Neuronal stem cell (in vitro differentiated cells): ENCODE measurements at regions not wholly inside any gene's neighbourhood (a gene's known extent, or its start where the extent isn't known, plus 50 kb on each side); places are given as distances from the start of the nearest gene placed in this dataset.

Experiments
- DNase-seq: peaks from one replicate; pipeline ENCODE4 v3.0.0-alpha.2; 2013; ENCODE audit warnings: low spot score
- H2AFZ ChIP-seq: one replicate; pipeline ENCODE4 v1.6.1; 2013; ENCODE audit warnings: mild to moderate bottlenecking, low read length, inconsistent platforms
- H2AK5ac ChIP-seq: 2 replicates; pipeline ENCODE4 v1.6.1; 2013; ENCODE audit warnings: low read depth, mild to moderate bottlenecking, inconsistent platforms, low read length, moderate library complexity, mixed read lengths
- H2BK120ac ChIP-seq: 2 replicates; pipeline ENCODE4 v1.6.1; 2013; ENCODE audit warnings: low read depth, mild to moderate bottlenecking, inconsistent platforms, low read length, moderate library complexity, mixed read lengths
- H2BK12ac ChIP-seq: one replicate; pipeline ENCODE4 v1.6.1; 2013; ENCODE audit warnings: low read length, inconsistent platforms
- H2BK15ac ChIP-seq: 2 replicates; pipeline ENCODE4 v1.6.1; 2013; ENCODE audit warnings: mild to moderate bottlenecking, low read length, inconsistent platforms, mixed read lengths
- H2BK5ac ChIP-seq: one replicate; pipeline ENCODE4 v1.6.1; 2013; ENCODE audit warnings: inconsistent platforms, mild to moderate bottlenecking, low read length, moderate library complexity
- H3K14ac ChIP-seq: one replicate; pipeline ENCODE4 v1.6.1; 2013; ENCODE audit warnings: low read length, inconsistent platforms
- H3K18ac ChIP-seq: 2 replicates; pipeline ENCODE4 v1.6.1; 2013; ENCODE audit warnings: low read length, inconsistent platforms
- H3K23ac ChIP-seq: 2 replicates; pipeline ENCODE4 v1.6.1; 2013; ENCODE audit warnings: low read depth, mild to moderate bottlenecking, mixed read lengths, low read length, inconsistent platforms; ENCODE audit not compliant: poor library complexity
- H3K27ac ChIP-seq: replicated peaks from 3 replicates; pipeline ENCODE4 v1.5.1; 2013; ENCODE audit warnings: low read length, inconsistent platforms
- H3K27me3 ChIP-seq, 3 experiments: 2 replicates each; pipeline ENCODE4 v1.6.1; 2013; ENCODE audit warnings: low read length in 3 of 3, mild to moderate bottlenecking in 2 of 3, inconsistent platforms in 1 of 3, low read depth in 1 of 3, mixed read lengths in 1 of 3, moderate library complexity in 1 of 3; ENCODE audit not compliant: control insufficient read depth in 3 of 3, insufficient read depth in 3 of 3
- H3K36me3 ChIP-seq, 2 donors: replicated peaks in 1 of 2; 2 replicates each; pipeline ENCODE4 v1.6.1; 2013; ENCODE audit warnings: low read length in 2 of 2; ENCODE audit not compliant: control insufficient read depth in 2 of 2, insufficient read depth in 2 of 2
- H3K4ac ChIP-seq: 2 replicates; pipeline ENCODE4 v1.6.1; 2013; ENCODE audit warnings: inconsistent platforms, mild to moderate bottlenecking, low read length, moderate library complexity
- H3K4me1 ChIP-seq, 2 donors: 1 replicate in 1 of 2; 2 replicates in 1 of 2; pipeline ENCODE4 v1.6.1; 2013; ENCODE audit warnings: low read length in 2 of 2, low read depth in 1 of 2; ENCODE audit not compliant: control insufficient read depth in 2 of 2, insufficient read depth in 1 of 2
- H3K4me2 ChIP-seq: one replicate; pipeline ENCODE4 v1.6.1; 2013; ENCODE audit warnings: mild to moderate bottlenecking, low read length, inconsistent platforms; ENCODE audit not compliant: insufficient read depth, poor library complexity, severe bottlenecking
- H3K4me3 ChIP-seq, 2 donors: 2 replicates each; pipeline ENCODE4 v1.5.1; 2013; ENCODE audit warnings: low read length in 2 of 2, mild to moderate bottlenecking in 2 of 2, inconsistent platforms in 1 of 2, moderate library complexity in 1 of 2
- H3K79me1 ChIP-seq: one replicate; pipeline ENCODE4 v1.6.1; 2013; ENCODE audit warnings: low read depth, mild to moderate bottlenecking, inconsistent platforms, low read length, moderate library complexity
- H3K9ac ChIP-seq: one replicate; pipeline ENCODE4 v1.6.1; 2013; ENCODE audit warnings: mild to moderate bottlenecking, low read depth, low read length, inconsistent platforms; ENCODE audit not compliant: poor library complexity
- H3K9me3 ChIP-seq, 2 donors: replicated peaks in 1 of 2; 2 replicates each; pipeline versions ENCODE3 to v1.6.1; 2013; ENCODE audit warnings: low read length in 2 of 2, mild to moderate bottlenecking in 2 of 2, inconsistent platforms in 1 of 2, low read depth in 1 of 2, mixed read lengths in 1 of 2, moderate library complexity in 1 of 2; ENCODE audit not compliant: control insufficient read depth in 2 of 2, insufficient read depth in 1 of 2
- H4K8ac ChIP-seq: one replicate; pipeline ENCODE4 v1.6.1; 2013; ENCODE audit warnings: low read depth, mild to moderate bottlenecking, inconsistent platforms, low read length, moderate library complexity
- H4K91ac ChIP-seq: one replicate; pipeline ENCODE4 v1.6.1; 2013; ENCODE audit warnings: low read length, low read depth, mild to moderate bottlenecking, inconsistent platforms; ENCODE audit not compliant: poor library complexity
- WGBS, 2 donors: extraction: QIAGEN DNeasy Blood & Tissue Kit; methylation state at CpG; one replicate each; pipeline ENCODE4 v1.1.7; 2013; ENCODE audit warnings: missing lambda C conversion rate in 2 of 2, mixed read lengths in 1 of 2; ENCODE audit not compliant: insufficient read length in 2 of 2, insufficient replicate concordance in 1 of 2; ENCODE audit errors: extremely low coverage in 2 of 2; 5-methylcytosine and 5-hydroxymethylcytosine counted together

GRCh38 chr1:193697776-193698175, 511.4 kb upstream of the B3GALT2 start:
- WGBS, 2 donors: no CpG with 5 or more reads among the region's 3 CpGs
- no peak overlapping the region for H4K91ac ChIP-seq
- no peak overlapping the region for H3K18ac ChIP-seq
- no peak overlapping the region for H2AFZ ChIP-seq
- no peak overlapping the region for H4K8ac ChIP-seq
- H3K9me3 ChIP-seq: no peaks in the 10 kb centered on the region
- H2BK15ac ChIP-seq: no peak overlapping the region
- no peak overlapping the region for H2AK5ac ChIP-seq
- H3K14ac ChIP-seq: no peak overlapping the region
- no peaks in the 10 kb centered on the region for H3K27me3 ChIP-seq
- H3K79me1 ChIP-seq: no peaks in the 10 kb centered on the region
- no peak for DNase-seq
- H2BK5ac ChIP-seq: no peak overlapping the region
- no peak overlapping the region for H3K9ac ChIP-seq
- H3K4me3 ChIP-seq: no peak overlapping the region
- no peak overlapping the region for H2BK120ac ChIP-seq
- H3K36me3 ChIP-seq: no peaks in the 10 kb centered on the region
- H3K23ac ChIP-seq: no peak overlapping the region
- no peak overlapping the region for H2BK12ac ChIP-seq
- no peak overlapping the region for H3K4ac ChIP-seq
- peaks cover 2 to 22% of the 10 kb centered on the region in 2 donors for H3K4me1 ChIP-seq
- no peak overlapping the region for H3K4me2 ChIP-seq
- no peak overlapping the region for H3K27ac ChIP-seq

DNA sequence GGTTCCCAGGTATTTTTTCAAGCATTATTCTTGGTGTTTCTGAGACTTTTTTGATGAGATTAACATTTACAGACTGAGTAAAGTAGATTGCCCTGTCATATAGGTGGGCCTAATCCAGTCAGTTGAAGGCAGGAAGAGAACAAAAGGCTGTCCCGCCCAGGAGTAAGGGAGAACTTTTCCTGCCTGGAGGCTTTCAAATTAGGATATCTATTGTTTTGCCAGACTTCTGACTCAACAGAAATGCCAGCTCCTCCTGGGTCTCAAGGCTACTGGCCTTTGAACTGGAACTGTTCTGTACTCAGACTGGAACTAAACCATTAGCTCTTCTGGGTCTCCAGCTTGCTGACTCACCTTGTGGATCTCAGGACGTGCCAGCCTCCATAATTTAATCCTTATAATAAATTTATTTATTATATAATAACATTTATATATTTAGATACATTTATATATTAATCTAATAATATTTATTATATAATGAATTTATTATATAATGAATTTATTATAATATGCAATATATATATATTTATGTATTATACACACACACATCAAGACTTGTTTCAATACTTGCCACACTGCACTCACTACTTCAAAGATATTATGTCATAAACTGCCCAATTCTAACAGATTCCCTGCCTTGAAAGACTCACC, 510.8 kb upstream of the B3GALT2 start:
- no peak overlapping the region for H2BK12ac ChIP-seq
- no peak overlapping the region for H2BK15ac ChIP-seq
- no peak overlapping the region for H4K91ac ChIP-seq
- no CpG with 5 or more reads among the region's 2 CpGs for WGBS, 2 donors
- H2BK5ac ChIP-seq: no peak overlapping the region
- H2BK120ac ChIP-seq: no peak overlapping the region
- no peak overlapping the region for H2AK5ac ChIP-seq
- no peak overlapping the region for H3K27ac ChIP-seq
- no peak overlapping the region for H3K18ac ChIP-seq
- no peak overlapping the region for H3K4me3 ChIP-seq
- no peak overlapping the region for H3K23ac ChIP-seq
- H3K9me3 ChIP-seq: no peaks in the 10 kb centered on the region
- no peak overlapping the region for H4K8ac ChIP-seq
- H3K79me1 ChIP-seq: no peaks in the 10 kb centered on the region
- H3K4ac ChIP-seq: no peak overlapping the region
- no peak overlapping the region for H3K4me2 ChIP-seq
- no peaks in the 10 kb centered on the region for H3K36me3 ChIP-seq
- H3K4me1 ChIP-seq: peaks cover 2 to 17% of the 10 kb centered on the region in 2 donors
- DNase-seq: no peak
- no peak overlapping the region for H3K9ac ChIP-seq
- no peak overlapping the region for H2AFZ ChIP-seq
- no peaks in the 10 kb centered on the region for H3K27me3 ChIP-seq
- H3K14ac ChIP-seq: no peak overlapping the region

DNA sequence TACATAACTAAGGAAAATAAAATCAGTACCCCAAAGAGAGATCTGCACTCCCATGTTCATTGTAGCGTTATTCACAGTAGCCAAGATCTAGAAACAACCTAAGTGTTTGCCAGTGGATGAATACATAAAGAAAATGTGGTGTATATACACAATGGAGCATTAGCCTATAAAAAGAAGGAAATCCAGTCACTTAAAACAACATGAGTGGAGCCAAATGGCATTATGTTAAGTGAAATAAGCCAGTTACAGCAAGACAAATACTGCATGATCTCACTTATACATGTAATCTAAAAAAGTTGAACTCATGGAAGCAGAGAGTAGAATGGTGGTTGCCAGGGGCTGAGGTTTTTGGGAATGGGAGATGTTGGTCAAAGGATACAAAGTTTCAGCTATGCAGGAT, 508.3 kb upstream of the B3GALT2 start:
- no peak overlapping the region for H4K8ac ChIP-seq
- H4K91ac ChIP-seq: no peak overlapping the region
- H2BK12ac ChIP-seq: no peak overlapping the region
- WGBS, 2 donors: no CpG with 5 or more reads among the region's 1 CpG
- no peak overlapping the region for H2AK5ac ChIP-seq
- H2BK120ac ChIP-seq: no peak overlapping the region
- no peak overlapping the region for H2BK5ac ChIP-seq
- no peaks in the 10 kb centered on the region for H3K9me3 ChIP-seq
- no peak overlapping the region for H2AFZ ChIP-seq
- no peaks in the 10 kb centered on the region for H3K36me3 ChIP-seq
- H3K9ac ChIP-seq: no peak overlapping the region
- no peaks in the 10 kb centered on the region for H3K27me3 ChIP-seq
- no peak overlapping the region for H3K4me3 ChIP-seq
- H3K4me2 ChIP-seq: no peak overlapping the region
- no peak overlapping the region for H3K23ac ChIP-seq
- H3K79me1 ChIP-seq: no peaks in the 10 kb centered on the region
- H3K14ac ChIP-seq: no peak overlapping the region
- no peak overlapping the region for H3K27ac ChIP-seq
- H3K4me1 ChIP-seq: no peaks in the 10 kb centered on the region
- no peak for DNase-seq
- H2BK15ac ChIP-seq: no peak overlapping the region
- no peak overlapping the region for H3K18ac ChIP-seq
- no peak overlapping the region for H3K4ac ChIP-seq

DNA sequence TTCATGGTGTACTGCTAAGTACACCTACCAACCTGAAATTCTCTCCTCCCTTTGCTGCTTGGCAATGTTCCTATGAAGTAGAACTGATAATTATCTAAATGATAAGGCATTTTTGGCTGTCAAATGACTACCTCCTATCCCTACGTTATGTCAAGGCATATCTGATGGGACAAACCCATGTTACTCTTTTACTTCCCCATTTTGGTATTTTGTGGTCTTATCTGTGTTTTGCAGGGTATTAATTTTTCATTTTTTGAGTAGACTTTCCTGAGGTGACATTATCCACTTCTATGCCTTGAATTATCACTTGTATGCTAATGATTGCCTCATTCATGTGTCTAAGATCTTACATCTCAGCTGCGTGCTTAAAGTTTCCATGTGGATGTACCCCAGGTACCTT, 499.6 kb upstream of the B3GALT2 start:
- no peaks in the 10 kb centered on the region for H3K4me1 ChIP-seq
- no peak overlapping the region for H2BK5ac ChIP-seq
- no peak overlapping the region for H3K18ac ChIP-seq
- no peak overlapping the region for H3K4ac ChIP-seq
- H3K27ac ChIP-seq: no peak overlapping the region
- no peak overlapping the region for H2BK15ac ChIP-seq
- H3K79me1 ChIP-seq: no peaks in the 10 kb centered on the region
- H3K9me3 ChIP-seq: no peaks in the 10 kb centered on the region
- H3K9ac ChIP-seq: no peak overlapping the region
- no peak overlapping the region for H4K91ac ChIP-seq
- no peak overlapping the region for H2BK120ac ChIP-seq
- H2BK12ac ChIP-seq: no peak overlapping the region
- no peak overlapping the region for H3K14ac ChIP-seq
- WGBS, 2 donors: no CpG with 5 or more reads among the region's 2 CpGs
- no peak overlapping the region for H3K4me2 ChIP-seq
- no peak for DNase-seq
- no peak overlapping the region for H4K8ac ChIP-seq
- no peak overlapping the region for H3K4me3 ChIP-seq
- H2AK5ac ChIP-seq: no peak overlapping the region
- H3K23ac ChIP-seq: no peak overlapping the region
- H2AFZ ChIP-seq: no peak overlapping the region
- no peaks in the 10 kb centered on the region for H3K27me3 ChIP-seq
- no peaks in the 10 kb centered on the region for H3K36me3 ChIP-seq
